Activated B cell treated with CpG ODN at 0.5 μM for 24 hours (primary cell): ENCODE measurements at regions not wholly inside any gene's neighbourhood (a gene's known extent, or its start where the extent isn't known, plus 50 kb on each side); places are given as distances from the start of the nearest gene placed in this dataset.
"Not testable (repeated sequence)": the region's sequence is repeated elsewhere in the genome, so short reads cannot be mapped to it uniquely, and the experiment has no call there.

Experiments
- ATAC-seq: fragments of 200-7000 bp; cut with Tn5 transposase; one replicate; pipeline ENCODE4 v1.10.0; 2021; ENCODE audit warnings: low read depth, mild to moderate bottlenecking, moderate library complexity
- CTCF ChIA-PET: fragments of 350-600 bp; sonication (Branson Sonifier 250); formaldehyde crosslinking; loops from one replicate; lab custom pipeline; 2021; ENCODE audit warnings: antibody characterized with exemption; lab: Charles Lee
- POLR2A ChIA-PET: fragments of 350-600 bp; sonication (Branson Sonifier 250); formaldehyde crosslinking; loops from one replicate; lab custom pipeline; 2021; ENCODE audit warnings: antibody characterized with exemption; lab: Charles Lee
- DNase-seq: peaks from one replicate; pipeline ENCODE4 v3.0.0; 2022
- H3K27ac Mint-ChIP-seq: one replicate; pipeline ENCODE4 v1.8.0; 2020; ENCODE audit warnings: mixed read lengths
- H3K27me3 Mint-ChIP-seq: one replicate; pipeline ENCODE4 v1.8.0; 2021; ENCODE audit warnings: mixed read lengths
- H3K36me3 Mint-ChIP-seq: one replicate; pipeline ENCODE4 v1.8.0; 2021; ENCODE audit warnings: low read depth, mixed read lengths
- H3K4me1 Mint-ChIP-seq: one replicate; pipeline ENCODE4 v1.8.0; 2021; ENCODE audit warnings: mixed read lengths
- H3K4me3 Mint-ChIP-seq: one replicate; pipeline ENCODE4 v1.8.0; 2020; ENCODE audit warnings: mild to moderate bottlenecking, mixed read lengths
- H3K9me3 Mint-ChIP-seq: one replicate; pipeline ENCODE4 v1.8.0; 2020; ENCODE audit warnings: mixed read lengths
- intact Hi-C: fragments of 100-400 bp; cut with micrococcal nuclease; formaldehyde crosslinking; loops from one replicate; pipeline ENCODE4 v1.15.1; 2024
- TF ChIP-seq, protein P1 (sequence below): fragments of 200-600 bp; IDR thresholded peaks from one replicate; pipeline ENCODE4 v1.8.0; 2022; ENCODE audit warnings: antibody characterized with exemption, mild to moderate bottlenecking

DNA sequence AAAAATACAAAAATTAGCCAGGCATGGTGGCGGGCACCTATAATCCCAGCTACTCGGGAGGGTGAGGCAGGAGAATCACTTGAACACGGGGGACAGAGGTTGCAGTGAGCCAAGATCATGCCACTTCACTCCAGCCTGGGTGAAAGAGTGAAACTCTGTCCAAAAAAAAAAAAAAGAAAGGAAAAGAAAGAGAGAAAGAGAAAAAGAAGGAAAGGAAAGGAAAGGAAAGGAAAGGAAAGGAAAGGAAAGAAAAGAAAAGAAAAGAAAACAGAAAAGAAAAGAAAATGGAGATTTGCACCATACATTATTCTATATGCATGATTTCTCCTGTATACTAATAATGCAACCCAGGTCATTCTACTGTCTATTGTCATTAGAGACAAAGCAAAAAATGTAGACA is 421.5 kb downstream of the PCDH19 start:
- H3K36me3 Mint-ChIP-seq, CTCF ChIA-PET, H3K4me3 Mint-ChIP-seq, H3K4me1 Mint-ChIP-seq, ATAC-seq, H3K9me3 Mint-ChIP-seq, H3K27ac Mint-ChIP-seq, DNase-seq, intact Hi-C loops, POLR2A ChIA-PET, H3K27me3 Mint-ChIP-seq: not testable (repeated sequence)

DNA sequence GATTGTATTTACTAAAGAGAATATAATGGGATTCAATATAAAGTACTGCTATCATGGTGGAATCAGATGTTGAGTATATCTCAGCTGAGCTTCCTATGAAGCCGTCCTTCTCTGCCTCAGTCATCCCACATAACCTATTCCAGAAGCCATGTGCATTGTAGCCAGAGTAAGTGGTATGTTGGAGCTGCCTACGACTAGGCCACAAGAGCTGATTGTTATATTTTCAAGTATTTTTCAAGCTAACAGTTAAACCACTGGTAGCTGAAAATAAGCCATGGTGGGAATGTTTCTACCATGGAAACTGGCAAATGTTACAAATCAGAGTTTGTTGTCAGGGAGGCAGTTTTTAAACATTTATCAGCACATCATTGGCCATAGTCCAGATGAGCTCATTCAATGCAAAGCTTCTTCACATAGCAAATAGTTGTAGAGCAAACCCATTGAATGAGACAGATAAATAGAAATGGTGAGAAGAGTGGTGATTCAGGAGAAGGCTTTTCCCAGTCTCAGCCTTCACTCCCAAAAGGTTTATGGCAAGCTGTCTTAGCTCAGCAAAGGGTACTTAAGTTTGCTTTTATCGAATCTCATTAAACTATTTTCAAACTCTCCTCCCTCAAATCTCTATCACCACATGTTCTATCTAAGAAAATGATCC is 436.4 kb downstream of the PCDH19 start:
- ATAC-seq (no peak), DNase-seq (no peak)
- Mint-ChIP-seq H3K9me3 (no peaks in the 10 kb centered on the region), H3K36me3 (no peaks in the 10 kb centered on the region), H3K4me3 (no peak overlapping the region), H3K4me1 (no peaks in the 10 kb centered on the region), H3K27me3 (no peaks in the 10 kb centered on the region), H3K27ac (no peak overlapping the region)
- intact Hi-C loops: no loop called here
- CTCF ChIA-PET: no interaction called here
- POLR2A ChIA-PET: no interaction called here
- TF ChIP-seq, protein P1, sequence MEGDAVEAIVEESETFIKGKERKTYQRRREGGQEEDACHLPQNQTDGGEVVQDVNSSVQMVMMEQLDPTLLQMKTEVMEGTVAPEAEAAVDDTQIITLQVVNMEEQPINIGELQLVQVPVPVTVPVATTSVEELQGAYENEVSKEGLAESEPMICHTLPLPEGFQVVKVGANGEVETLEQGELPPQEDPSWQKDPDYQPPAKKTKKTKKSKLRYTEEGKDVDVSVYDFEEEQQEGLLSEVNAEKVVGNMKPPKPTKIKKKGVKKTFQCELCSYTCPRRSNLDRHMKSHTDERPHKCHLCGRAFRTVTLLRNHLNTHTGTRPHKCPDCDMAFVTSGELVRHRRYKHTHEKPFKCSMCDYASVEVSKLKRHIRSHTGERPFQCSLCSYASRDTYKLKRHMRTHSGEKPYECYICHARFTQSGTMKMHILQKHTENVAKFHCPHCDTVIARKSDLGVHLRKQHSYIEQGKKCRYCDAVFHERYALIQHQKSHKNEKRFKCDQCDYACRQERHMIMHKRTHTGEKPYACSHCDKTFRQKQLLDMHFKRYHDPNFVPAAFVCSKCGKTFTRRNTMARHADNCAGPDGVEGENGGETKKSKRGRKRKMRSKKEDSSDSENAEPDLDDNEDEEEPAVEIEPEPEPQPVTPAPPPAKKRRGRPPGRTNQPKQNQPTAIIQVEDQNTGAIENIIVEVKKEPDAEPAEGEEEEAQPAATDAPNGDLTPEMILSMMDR: no peak

DNA sequence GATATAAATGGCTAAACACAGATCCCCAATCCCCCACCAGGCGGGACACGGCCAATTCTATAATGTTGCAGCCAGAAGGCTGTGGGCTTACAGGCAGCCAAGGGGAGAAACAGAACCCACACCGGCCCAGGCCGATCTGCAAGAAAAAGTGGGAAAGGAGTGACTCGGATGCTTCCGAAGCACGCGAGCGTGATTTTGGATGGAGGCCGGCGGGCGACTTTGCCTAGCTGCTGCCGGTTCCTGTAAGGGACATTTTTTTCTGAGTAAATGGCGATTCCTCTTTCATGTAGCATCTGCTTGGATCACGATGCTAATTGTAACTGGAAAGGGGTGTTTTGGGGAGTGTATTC is 470.2 kb downstream of the PCDH19 start:
- ATAC-seq: no peak
- TF ChIP-seq, protein P1: no peak
- H3K4me3 Mint-ChIP-seq: no peak overlapping the region
- H3K27me3 Mint-ChIP-seq: no peaks in the 10 kb centered on the region
- DNase-seq: no peak
- no peaks in the 10 kb centered on the region for H3K4me1 Mint-ChIP-seq
- H3K27ac Mint-ChIP-seq: no peak overlapping the region
- ChIA-PET CTCF (no interaction called here), POLR2A (no interaction called here)
- H3K36me3 Mint-ChIP-seq: no peaks in the 10 kb centered on the region
- intact Hi-C loops: no loop called here
- H3K9me3 Mint-ChIP-seq: no peaks in the 10 kb centered on the region

DNA sequence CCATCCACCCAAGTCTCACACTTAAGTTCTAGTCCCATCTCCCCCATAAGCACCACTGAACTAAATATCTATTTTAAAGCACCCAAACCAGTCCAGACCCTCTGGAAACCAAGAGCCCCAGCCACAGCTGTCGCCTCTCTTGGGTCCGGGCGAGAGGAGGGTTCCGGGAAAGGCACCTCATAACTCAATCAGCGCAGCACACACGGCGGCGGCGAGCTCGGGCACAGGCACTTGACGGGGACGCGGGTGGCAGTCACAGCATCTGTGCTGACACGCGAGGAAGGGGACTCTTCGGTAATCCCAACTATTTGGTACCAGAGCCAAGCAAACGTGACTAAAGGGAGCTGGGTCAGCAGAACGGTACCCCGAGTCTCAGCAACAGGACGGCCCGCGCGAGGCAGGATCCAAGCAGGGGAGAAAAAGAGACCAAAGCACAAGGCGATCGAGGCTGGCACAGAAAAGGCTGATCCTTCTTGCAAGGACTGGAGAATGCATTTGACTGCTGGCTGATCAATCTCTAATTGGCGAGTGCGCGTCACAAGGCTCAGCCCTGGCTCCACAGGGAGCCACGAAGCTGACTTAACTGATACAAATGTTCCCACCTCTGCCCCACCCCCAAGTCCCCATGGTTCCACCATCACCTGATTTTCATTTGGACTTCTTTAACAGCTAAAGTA is 470.7 kb downstream of the PCDH19 start:
- DNase-seq, H3K9me3 Mint-ChIP-seq, POLR2A ChIA-PET, H3K36me3 Mint-ChIP-seq, H3K4me3 Mint-ChIP-seq, H3K4me1 Mint-ChIP-seq, H3K27ac Mint-ChIP-seq, ATAC-seq, H3K27me3 Mint-ChIP-seq, intact Hi-C loops, CTCF ChIA-PET: not testable (repeated sequence)

DNA sequence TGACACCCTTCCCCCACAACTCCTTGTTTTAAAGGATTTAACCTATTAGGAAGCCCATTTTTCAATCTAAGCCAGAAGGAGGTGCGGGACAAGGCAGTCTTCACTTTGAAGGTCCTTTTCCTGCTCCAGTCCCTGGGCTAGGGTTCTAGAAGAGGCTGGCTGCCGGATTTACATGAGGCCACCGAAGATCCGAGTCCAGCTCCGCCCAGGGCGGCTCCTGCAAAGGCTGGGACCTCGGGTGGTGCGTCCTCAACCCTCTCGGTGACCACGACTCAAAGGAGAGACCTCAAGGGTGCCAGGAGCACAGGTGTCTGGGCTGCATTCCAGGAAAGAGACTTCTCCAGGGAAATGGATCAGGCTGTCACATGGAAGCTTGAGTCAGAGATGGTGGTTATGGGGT is 471.6 kb downstream of the PCDH19 start:
- POLR2A ChIA-PET: no interaction called here

DNA sequence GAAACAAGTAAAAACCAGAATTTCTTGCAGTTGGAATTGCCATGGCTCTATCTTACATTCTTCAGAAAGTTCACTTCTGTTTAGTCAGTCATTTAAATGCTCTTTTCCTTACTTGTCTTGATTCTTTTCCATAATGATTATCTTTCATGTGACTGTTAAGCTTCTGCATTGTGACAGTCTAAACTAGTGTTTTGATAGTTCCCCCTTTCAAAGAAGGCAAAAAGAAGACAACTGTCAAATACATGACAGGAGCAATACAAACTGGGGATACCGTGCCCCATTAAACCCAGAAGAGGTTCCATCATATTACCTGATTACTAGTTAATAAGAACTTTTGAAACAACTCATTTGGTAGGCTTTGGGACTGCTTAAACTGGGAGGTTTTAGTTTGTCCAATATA is 476.2 kb downstream of the PCDH19 start:
- ChIA-PET CTCF (no interaction called here), POLR2A (no interaction called here)
- ATAC-seq (no peak), DNase-seq (no peak)
- H3K27me3 Mint-ChIP-seq: no peaks in the 10 kb centered on the region
- H3K9me3 Mint-ChIP-seq: no peaks in the 10 kb centered on the region
- H3K27ac Mint-ChIP-seq: no peak overlapping the region
- no peaks in the 10 kb centered on the region for H3K4me1 Mint-ChIP-seq
- no peak overlapping the region for H3K4me3 Mint-ChIP-seq
- TF ChIP-seq, protein P1: no peak
- H3K36me3 Mint-ChIP-seq: no peaks in the 10 kb centered on the region
- intact Hi-C loops: no loop called here

More for the DNA sequence above, 471.6 kb downstream of the PCDH19 start:
- ATAC-seq (no peak), DNase-seq (no peak)
- H3K4me1 Mint-ChIP-seq: no peaks in the 10 kb centered on the region
- no peaks in the 10 kb centered on the region for H3K36me3 Mint-ChIP-seq
- CTCF ChIA-PET: no interaction called here
- TF ChIP-seq, protein P1: no peak
- H3K4me3 Mint-ChIP-seq: no peak overlapping the region
- no peak overlapping the region for H3K27ac Mint-ChIP-seq
- H3K9me3 Mint-ChIP-seq: no peaks in the 10 kb centered on the region
- intact Hi-C loops: no loop called here
- H3K27me3 Mint-ChIP-seq: no peaks in the 10 kb centered on the region
